ELR (cell line): ENCODE measurements at regions not wholly inside any gene's neighbourhood (a gene's known extent, or its start where the extent isn't known, plus 50 kb on each side); places are given as distances from the start of the nearest gene placed in this dataset.

Experiments
- DNase-seq: peaks from one replicate; pipeline ENCODE4 v3.0.0-alpha.2; 2015; ENCODE audit warnings: low read depth

DNA sequence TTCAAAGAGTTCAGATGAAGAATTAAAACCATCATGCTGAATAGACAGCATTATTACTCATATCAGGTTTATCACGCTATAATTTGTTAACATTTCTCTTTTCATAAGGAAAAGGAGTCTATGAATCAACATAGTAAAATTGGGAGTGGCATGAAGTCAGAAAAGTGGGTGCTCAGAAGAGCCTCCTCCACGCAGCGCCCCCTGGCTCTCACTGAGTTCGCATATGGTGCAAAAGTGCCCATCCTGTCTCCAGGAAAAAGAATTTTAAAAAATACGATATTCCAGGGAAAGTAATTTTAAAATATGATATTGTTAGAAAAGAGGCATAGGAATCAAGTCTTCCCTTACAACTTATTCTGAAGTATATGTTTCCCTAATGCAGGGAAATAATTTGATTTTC, 176.3 kb upstream of the TCERG1L start:
- no peak for DNase-seq

DNA sequence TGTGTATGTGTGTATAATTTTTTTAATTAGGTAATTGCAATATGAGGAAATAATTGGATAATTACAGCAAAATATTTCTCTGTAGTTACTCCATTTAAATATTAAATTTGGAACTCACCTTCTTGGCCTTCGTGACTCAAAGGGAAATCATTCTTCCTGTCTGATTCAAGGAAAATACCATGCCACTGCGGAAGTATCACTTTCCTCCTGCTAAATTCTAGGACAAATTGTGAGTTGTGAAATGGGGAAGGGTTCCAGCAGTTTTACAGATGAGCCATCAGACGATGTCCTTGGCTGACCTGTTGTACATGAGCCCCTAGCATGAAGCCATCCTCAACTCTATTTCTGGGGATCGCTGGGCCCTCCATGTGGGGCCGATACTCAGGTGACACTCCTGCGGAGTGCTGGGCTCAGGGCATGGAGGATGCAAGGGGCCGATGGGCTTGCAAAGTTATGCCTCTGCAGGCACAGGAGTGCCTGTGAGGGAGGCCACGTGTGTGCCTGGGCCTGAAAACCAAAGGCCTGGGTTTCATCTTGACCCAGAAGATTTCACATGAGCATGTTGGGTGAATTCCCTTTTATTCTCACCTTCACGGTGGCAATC, 179.6 kb upstream of the TCERG1L start:
- DNase-seq: no peak

DNA sequence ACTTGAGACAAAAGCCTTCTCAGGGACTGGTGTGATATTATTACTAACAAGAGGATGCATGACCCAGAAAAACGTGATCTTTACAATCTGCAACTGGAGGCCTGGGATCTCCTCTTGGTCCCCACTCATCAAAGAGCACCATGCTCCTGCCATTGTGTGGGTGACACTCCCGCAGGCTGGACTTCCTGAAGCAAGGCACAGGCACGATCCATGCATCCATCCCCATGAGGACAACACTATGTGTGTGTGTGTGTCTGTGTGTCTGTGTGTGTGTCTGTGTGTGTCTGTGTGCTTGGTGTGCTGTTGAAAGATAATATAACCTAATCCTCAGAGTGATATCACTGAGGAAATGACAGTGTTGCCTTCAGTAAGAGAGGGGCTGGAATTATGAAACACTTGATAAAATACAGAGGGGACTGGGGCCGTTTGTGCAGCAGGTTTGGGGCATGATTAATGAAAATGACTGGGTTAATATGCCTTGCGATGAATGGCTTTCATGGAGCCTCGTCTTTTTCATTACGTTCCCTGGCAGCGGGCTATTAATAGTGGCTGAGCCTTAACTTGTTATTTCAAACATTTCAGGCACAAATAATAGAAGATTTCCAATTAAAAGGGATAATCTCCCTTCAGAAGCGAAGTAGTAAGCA, 180.8 kb upstream of the TCERG1L start:
- DNase-seq: no peak

DNA sequence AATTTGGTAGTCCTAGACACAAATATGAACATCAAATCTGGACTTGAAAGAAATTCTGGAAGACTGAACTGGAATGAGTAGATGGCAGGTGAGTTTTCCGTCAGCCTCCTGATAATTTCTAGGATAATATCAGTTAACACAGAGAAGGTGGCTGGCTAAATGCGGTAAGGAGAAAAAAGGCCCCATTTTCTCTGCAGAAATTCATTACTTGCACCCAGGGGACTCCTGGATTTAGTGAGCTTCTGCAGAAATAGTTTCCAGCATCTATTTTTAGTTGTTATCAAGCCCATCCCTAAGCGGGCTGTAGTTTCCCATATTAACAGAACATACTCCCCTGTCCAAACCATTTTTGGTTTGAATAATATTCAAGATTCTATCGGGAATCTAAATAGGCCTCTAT, 181.9 kb upstream of the TCERG1L start:
- DNase-seq: no peak

DNA sequence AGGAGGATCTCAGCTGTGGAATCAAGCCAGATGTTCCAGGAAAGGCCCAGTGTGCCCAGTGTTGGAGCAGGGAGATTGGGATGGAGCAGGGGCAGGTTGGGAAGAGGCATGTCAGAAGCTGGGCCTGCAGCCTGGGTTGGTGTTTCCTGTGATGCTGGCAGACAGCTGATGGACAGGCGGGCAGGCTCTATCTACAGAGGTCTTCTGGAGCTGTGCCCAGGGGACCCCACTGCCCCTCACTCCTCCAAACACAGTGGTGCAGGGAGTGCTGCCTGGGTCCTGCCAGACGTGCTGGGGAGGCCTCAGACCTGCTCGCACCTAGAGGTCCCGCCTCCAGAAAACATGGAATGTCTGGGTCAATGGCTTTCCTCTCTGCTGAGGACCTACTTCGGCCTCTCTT, 182.9 kb upstream of the TCERG1L start:
- DNase-seq: no peak

DNA sequence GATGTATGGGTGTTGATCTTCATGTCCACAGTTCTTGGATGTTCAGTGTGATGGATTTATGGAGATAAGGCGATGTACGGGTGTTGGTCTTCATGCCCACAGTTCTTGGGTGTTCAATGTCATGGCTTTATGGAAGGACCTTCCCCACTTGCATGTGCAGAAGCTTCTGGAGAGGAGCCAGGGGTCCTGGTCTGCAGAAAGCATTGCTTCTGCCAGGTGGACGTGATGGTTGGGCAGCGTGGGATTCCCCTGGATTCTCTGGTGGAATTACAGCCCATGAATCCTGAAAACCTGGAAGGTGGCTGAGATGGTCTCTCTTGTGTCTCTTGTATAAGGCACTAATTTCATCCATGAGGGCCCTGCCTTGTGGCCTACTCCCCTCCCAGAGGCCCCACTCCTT, 183.7 kb upstream of the TCERG1L start:
- DNase-seq: no peak

DNA sequence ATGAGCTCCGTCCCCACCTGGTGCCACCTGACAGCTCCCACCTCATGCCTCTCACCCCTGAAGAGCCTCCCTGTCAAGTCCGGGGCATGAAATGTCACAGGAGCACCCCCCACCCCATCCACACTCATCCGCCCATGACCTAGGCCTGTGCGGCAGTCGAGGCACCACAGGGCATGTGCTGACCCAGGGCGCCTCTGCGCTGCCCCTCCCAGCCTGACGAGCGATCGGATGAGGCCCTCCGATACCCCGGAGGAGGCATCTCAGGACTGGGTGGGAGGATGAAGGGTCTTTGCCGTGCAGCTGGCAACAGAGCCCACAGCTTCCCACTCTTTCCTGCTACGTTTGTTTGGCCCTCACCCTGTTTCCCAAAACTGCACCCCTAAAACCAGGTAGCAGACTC, 184.4 kb upstream of the TCERG1L start:
- DNase-seq: no peak

DNA sequence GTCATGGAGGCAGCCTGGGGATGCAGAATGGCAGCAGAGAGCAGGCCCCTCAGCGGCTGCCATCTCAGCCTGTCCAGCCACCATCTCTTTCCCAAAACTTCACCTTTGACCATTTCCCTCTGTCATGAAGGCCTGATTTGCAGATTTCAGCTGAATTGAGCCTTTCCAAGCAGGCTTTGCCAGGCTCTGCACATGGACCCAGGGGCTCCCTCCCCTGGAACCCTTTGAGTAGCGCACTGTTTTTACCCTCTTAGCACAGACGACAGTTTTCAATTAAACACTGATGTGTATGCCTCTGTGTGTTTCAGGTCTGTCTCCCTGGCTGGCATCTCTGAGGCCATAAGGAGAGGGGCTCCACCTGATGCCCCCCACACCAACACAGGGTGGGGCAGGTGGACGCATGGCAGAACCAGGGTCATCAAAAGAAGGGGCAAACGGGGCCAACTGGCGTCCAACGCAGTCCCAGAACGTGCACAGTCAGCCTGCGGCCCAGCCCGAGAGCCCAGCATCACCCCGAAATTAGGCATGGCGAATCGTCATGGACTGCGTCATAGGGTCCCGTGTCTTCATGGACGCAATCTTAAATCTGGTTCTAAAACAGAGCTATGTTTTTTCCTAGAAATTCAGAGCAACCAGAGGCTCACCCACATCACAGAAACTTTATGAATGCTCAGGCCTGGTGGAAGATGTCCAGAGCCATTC, 185.0 kb upstream of the TCERG1L start:
- no peak for DNase-seq

DNA sequence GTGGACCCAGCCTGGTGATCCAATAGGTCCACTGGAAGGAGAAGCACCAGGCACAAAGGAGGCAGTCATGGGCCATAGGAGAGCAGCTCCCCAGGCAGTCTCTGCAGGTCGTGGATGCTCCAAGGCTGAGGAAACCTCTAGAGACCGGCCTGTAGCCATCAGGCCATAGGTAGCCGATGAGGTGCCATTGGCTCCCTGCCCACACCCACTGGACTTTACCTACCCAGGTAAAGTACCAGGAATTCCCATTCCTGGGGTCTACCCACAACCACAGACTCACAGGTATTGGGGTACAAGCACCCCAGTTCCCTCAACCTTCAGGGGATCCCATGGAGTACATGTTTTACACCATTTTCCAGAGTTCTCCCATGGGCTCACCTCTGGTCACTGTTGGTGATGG, 188.0 kb upstream of the TCERG1L start:
- no peak for DNase-seq

DNA sequence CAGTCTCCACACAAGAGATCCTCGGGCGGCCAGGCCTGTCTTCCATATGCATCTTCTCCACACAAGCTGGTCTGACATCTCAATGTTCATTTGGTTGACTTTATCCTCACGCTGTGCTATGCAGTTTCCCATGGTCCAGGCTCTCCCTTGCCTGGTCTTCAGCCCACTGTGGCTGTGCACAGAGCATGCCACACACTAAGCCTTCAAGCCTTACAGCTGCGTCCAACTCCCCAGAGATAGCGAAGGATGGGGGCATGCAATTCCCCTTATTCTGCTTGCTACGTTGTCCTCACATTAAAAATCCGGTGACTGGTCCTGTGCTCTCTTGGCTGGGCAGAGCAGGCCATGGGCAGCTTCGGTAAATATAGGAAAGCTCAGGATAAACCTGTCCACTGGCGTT, 188.7 kb upstream of the TCERG1L start:
- no peak for DNase-seq

DNA sequence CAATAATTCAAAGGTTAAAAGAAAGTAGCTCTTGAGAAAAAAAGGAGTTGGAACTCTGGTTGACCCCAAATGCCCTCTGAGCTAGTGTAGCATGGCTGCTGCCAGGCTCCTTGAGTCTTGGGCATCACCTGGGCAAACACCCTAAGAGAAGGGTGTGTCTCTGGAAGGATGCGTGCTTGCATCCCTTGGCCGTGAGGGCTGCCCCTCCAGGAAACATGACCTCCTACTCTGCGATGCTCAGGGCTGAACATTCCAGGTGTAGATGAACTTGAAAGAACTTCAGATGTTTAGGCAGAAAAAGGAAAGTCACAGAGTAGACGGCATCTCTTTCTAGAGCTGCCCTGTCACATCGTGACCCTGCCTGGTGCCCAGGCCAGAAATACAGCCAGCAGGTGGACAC, 189.4 kb upstream of the TCERG1L start:
- DNase-seq: no peak

DNA sequence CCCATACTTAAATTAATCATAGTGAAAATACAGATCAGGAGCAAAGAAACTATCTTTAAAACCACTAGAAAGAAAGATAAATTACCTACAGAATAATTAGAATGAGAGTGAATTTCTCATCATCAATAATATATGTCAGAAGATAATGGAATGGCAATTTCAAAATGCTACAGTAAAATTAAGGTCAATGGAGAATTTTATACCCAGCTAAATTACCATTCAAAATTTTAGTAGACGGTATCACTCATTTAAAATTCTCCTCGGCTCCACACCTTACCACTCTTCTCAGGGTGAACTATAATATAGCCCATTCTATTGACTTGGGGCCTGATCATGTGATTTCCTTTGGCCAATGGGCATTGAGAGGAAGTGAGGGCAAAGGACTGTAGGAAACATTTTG, 192.5 kb upstream of the TCERG1L start:
- no peak for DNase-seq

DNA sequence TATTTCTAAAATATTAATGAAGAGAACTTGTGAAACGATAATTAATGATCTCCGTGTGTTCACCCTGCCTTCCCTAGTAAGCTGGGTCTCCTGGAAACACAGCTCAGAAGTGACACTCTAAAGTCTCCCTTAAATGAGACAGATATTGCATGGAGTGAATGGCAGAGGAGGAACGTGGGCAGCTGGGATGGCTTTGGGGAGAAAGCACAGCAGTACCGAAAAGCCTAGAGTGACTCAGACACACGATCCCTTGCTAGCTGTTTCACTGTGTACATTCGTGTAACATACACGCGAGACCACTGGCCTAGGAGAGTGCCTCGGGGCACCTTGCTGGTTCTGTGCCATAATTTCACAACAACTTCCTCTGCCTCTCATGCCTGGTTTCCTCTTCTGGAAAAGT, 199.9 kb upstream of the TCERG1L start:
- DNase-seq: no peak

DNA sequence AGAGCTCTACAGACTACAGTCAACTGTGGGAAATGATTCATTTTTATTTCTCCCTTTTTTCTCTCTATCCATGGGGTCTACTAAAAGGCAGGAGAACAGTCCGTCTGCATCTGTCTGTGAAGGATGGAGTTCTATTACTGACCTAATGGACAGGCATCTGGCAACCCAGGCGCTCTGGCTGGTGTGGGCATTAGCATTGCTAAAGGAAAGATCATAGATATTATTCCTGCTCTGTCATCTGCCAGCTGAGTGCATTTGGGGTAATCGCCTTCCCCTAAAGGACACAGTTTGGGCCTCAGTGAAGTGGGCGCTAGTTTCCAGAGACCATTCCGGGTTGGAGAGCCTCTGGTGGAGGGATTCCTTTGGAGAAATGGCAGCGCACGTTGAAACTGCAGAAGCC, 201.3 kb upstream of the TCERG1L start:
- no peak for DNase-seq

DNA sequence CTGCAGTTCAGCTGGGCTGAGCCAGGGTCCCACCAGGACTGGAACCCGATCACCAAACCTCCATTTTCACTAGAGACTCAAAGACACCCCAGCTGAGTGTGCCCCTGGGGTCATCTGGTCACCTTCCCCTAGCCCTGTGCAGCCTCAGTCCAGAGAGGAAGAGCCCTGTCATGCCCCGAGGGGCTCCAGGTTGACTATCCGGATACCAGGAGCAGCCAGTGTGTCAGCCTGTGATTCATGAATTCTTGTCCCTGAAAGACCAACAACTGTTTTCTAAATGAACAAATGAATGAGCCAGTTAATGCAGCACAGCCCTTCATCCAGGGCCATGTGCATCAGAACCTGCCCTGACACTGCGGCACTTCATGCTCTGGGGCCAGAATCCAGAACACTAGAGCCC, 201.9 kb upstream of the TCERG1L start:
- no peak for DNase-seq

DNA sequence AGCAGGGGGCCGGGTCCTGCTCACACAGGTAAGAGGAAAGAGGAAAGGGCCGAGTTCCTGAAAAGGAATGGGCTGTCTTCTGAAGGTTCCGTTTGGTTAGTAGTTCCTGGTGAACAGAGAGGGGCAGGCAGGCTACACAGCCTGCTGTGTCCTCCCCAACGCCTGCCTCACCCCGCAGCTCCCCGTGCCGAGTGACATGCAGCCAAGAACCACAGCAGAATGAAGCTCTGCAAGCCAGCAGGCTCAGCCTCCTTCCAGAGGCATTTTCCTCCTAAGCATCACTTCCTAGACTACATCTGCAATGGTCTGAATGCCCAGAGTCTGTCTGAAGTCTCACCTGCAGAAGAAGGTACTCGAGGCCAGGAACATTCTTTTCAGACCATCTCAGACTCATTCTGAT, 202.4 kb upstream of the TCERG1L start:
- no peak for DNase-seq

DNA sequence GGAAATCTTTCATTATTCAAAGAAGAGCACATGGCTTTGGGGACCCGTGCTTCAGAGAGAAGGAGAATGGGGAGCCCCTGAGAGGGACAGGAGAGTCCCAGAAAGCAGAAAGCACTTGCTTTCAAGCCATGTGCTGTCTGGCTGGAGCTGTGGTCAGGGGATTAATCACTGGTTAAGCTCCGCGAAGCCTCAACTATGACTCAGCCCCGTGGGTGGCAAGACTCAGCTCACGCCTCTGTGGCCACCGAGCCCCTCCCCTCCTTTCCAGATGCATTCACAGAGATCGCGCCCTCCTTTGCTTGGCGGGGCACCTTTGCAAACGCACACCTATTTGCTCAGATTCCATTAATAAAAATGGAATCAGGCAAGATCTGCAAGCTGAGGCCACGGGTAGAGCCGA, 202.9 kb upstream of the TCERG1L start:
- DNase-seq: no peak

DNA sequence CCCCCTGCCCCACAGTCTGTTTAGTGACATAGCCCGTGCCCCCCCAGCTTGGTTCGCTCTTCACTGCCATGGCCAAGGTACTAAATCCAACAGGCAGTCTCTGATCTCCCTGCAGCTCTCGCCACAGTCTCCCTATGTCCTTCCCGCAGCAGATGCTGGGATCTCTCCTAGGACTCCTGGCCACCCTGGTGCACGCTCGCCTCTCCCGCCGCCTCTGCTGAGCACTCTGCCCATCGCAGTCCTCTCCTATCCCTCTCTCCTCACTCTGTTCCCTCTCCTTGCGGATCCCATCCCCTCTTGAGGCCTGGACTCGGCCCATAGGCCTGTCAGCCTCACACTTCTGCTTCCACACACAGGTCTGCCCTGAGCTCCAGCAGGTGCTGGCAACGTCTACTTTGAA, 204.8 kb upstream of the TCERG1L start:
- DNase-seq: no peak

DNA sequence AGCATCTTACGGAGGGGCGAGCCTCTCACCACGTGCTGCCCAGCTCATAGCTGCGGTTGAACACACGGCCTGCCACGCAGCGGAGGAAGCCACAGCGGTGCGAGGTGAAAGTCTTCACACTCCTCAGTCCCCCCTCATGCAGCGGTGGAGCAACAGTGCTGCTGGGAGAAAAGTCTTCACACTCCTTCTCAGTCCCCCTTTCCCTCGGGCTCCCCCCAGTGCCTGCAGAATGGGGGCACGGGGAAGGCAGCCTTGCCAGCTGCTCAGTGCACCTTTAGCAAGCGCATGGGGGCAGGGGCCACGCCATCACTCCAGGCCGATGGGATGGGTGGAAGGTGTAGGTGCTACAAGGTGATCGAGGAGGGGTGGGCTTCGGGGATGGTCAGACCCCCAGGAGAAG, 206.3 kb upstream of the TCERG1L start:
- no peak for DNase-seq

DNA sequence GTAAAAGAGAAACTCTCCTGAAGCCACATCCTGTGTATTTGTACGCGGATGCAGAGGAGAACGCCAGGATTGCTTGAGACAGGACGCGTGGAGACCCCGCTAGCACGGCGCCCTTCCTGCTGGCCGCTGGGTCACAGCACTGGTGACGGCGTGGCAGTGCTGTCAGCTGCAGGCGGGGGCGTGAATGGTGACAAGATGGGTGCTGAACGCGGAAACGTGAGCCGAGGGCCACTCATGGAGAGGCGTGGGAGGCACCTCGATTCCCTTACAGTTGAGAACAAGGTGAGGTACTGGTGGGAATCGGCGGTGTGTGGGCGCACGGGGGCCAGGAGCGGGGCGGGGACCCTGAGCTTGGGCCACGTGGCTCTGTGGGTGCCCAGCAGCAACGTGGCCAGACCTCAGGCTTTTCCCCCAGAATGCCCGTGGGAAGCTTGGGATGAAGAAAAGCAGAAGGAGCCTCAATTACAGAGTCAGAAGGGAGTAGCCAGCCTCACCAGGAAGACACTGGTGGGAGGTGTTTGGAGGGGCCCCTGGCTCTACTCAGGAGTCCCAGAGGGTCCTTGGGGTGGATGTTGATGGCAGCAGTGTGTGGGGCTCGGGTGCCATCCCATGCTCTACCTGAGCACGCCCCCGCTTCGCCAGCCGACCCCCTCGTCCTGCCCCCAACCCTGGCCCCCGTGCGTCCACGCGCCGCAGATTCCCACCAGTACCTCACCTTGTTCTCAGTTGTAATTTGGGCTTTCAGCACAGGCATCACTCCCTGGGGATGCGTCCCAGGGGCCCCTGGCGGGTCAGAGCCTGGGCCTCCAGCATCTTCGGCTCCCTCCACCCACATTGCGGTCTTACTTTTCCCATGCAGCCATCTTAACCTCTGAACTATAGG, 208.4 kb upstream of the TCERG1L start:
- no peak for DNase-seq

DNA sequence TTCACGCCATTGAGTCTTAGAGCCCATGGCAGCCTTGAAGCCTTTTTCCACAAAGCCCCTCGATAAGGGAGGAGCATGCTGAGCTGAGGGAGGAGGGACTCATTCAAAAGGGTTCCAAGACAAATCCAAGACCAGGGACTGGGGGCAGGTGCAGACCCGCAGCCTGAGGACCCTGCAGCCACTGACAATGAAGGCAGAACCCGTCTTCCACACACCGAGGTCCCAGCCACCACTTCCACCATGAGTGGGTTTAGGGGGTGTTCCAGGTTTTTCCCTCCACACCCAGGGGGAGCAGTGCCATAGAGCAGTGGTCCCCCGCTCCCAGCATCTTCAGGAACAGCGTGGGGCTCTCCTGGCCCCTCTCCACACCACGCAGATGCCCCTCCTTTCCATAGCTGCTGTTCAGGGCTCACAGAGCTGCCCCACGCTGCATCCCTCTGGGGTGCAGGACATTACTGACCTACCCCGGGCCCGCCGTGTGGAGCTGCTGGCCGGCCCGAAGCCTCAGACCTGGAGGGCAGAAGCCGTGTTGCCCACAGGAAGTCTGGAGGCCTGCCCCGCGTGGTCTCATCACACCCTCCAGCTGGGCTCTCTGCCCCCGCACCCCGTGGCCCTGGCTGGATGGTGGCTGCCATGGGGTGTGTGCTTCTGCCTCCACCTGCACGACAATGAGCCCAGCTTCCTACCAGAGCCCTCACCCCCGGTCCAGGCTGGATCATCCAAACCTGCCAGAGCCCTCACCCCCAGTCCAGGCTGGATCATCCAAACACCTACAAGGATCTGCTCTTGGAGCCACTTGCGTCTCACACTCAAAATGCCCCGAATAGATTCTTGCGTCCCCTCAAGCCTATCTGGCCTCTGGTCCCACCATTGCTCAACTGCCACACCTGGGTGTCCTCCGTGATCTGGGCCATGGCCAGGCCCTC, 220.0 kb upstream of the TCERG1L start:
- DNase-seq: no peak

DNA sequence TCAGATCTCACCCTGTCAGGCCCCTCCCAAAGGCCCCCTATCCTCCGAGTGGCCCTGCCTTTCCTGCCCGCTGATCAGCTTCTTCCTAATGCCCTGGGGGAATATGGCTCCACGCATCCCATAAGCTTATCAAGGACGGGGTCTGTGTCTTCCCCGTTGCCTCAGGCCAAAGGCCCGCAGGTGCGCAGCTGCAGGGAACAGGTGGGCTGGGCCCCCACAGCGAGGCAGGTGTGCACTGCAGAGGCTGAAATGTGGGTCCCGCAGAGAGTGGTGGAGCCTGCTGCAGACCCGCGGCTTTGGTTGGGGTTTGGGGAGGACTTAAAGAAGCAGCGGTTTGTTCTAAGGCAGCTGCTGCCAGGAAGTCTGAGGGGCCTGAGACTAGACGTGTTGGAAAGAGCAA, 220.8 kb upstream of the TCERG1L start:
- no peak for DNase-seq
